ENCODE measurements at regions not wholly inside any gene's neighbourhood (a gene's known extent, or its start where the extent isn't known, plus 50 kb on each side); places are given as distances from the start of the nearest gene placed in this dataset.

- peaks cover 0 to 4% (median 0%) of the 10 kb centered on the region in 7 donors for H3K9me3 Mint-ChIP-seq
- Histone ChIP-seq H3K4me3 (replicated peaks in 1 of 3; ENCODE audit: low read depth in 2 of 3, low read length in 3 of 3) (no peak overlapping the region), H3K9me3 (replicated peaks in 1 of 2; ENCODE audit: control insufficient read depth in 1 of 2, insufficient read depth in 1 of 2, low read length in 2 of 2) (no peaks in the 10 kb centered on the region), H2AFZ (ENCODE audit: insufficient read depth, low read depth, low read length, poor library complexity, severe bottlenecking) (no peak overlapping the region), H3K4me1 (ENCODE audit: control insufficient read depth in 1 of 2, insufficient read depth in 2 of 2, low read length in 2 of 2) (no peaks in the 10 kb centered on the region), H3K4me2 (replicated peaks; ENCODE audit: extremely low read depth, low read length, poor library complexity, severe bottlenecking) (no peak overlapping the region), H3K27ac (ENCODE audit: low read depth in 1 of 2, low read length in 2 of 2) (no peak overlapping the region), H3K9ac (ENCODE audit: insufficient read depth, low read length, poor library complexity, severe bottlenecking) (no peak overlapping the region), H4K20me1 (ENCODE audit: insufficient read depth, low read length) (no peaks in the 10 kb centered on the region), H3K79me2 (ENCODE audit: insufficient read depth, low read length) (no peaks in the 10 kb centered on the region), H3K27me3 (ENCODE audit: control insufficient read depth in 2 of 2, insufficient read depth in 2 of 2, low read length in 2 of 2) (no peaks in the 10 kb centered on the region), H3K36me3 (replicated peaks in 1 of 2; ENCODE audit: control insufficient read depth in 1 of 2, insufficient read depth in 2 of 2, low read length in 2 of 2) (no peaks in the 10 kb centered on the region)
- no peaks in the 10 kb centered on the region for H3K4me1 Mint-ChIP-seq
- TF ChIP-seq, protein P1, sequence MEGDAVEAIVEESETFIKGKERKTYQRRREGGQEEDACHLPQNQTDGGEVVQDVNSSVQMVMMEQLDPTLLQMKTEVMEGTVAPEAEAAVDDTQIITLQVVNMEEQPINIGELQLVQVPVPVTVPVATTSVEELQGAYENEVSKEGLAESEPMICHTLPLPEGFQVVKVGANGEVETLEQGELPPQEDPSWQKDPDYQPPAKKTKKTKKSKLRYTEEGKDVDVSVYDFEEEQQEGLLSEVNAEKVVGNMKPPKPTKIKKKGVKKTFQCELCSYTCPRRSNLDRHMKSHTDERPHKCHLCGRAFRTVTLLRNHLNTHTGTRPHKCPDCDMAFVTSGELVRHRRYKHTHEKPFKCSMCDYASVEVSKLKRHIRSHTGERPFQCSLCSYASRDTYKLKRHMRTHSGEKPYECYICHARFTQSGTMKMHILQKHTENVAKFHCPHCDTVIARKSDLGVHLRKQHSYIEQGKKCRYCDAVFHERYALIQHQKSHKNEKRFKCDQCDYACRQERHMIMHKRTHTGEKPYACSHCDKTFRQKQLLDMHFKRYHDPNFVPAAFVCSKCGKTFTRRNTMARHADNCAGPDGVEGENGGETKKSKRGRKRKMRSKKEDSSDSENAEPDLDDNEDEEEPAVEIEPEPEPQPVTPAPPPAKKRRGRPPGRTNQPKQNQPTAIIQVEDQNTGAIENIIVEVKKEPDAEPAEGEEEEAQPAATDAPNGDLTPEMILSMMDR (IDR thresholded peaks at IDR 0.05) = no peak
- no peak for DNase-seq
- WGBS (ENCODE audit: insufficient coverage) = no CpG with 5 or more reads among the region's 3 CpGs
- H3K27me3 Mint-ChIP-seq (ENCODE audit: low read depth in 3 of 3) = no peaks in the 10 kb centered on the region
- no peak overlapping the region for H3K27ac Mint-ChIP-seq
- intact Hi-C loops (cut with micrococcal nuclease) = no loop called here
- no peaks in the 10 kb centered on the region for H3K36me3 Mint-ChIP-seq
- H3K4me3 Mint-ChIP-seq = no peak overlapping the region
These were observed 256.2 kb downstream of the TAFA4 start for GRCh38 chr3:68676136-68676535.

- H3K27me3 ChIP-seq (ENCODE audit: control insufficient read depth in 2 of 2, insufficient read depth in 2 of 2, low read length in 2 of 2) = no peaks in the 10 kb centered on the region
These were observed 265.0 kb downstream of the TAFA4 start for GRCh38 chr3:68667346-68667745.

More at GRCh38 chr3:68667346-68667745, 265.0 kb downstream of the TAFA4 start:
- Histone ChIP-seq H3K79me2 (ENCODE audit: insufficient read depth, low read length) (no peaks in the 10 kb centered on the region), H3K4me2 (replicated peaks; ENCODE audit: extremely low read depth, low read length, poor library complexity, severe bottlenecking) (no peak overlapping the region), H4K20me1 (ENCODE audit: insufficient read depth, low read length) (no peaks in the 10 kb centered on the region), H3K9ac (ENCODE audit: insufficient read depth, low read length, poor library complexity, severe bottlenecking) (no peak overlapping the region), H3K9me3 (replicated peaks in 1 of 2; ENCODE audit: control insufficient read depth in 1 of 2, insufficient read depth in 1 of 2, low read length in 2 of 2) (no peaks in the 10 kb centered on the region), H3K4me3 (replicated peaks in 1 of 3; ENCODE audit: low read depth in 2 of 3, low read length in 3 of 3) (no peak overlapping the region), H3K4me1 (ENCODE audit: control insufficient read depth in 1 of 2, insufficient read depth in 2 of 2, low read length in 2 of 2) (no peaks in the 10 kb centered on the region), H3K27ac (ENCODE audit: low read depth in 1 of 2, low read length in 2 of 2) (no peak overlapping the region), H2AFZ (ENCODE audit: insufficient read depth, low read depth, low read length, poor library complexity, severe bottlenecking) (no peak overlapping the region), H3K36me3 (replicated peaks in 1 of 2; ENCODE audit: control insufficient read depth in 1 of 2, insufficient read depth in 2 of 2, low read length in 2 of 2) (no peaks in the 10 kb centered on the region)
- TF ChIP-seq, protein P1 (IDR thresholded peaks at IDR 0.05) = no peak
- Mint-ChIP-seq H3K4me3 (no peak overlapping the region), H3K27ac (no peak overlapping the region), H3K9me3 (no peaks in the 10 kb centered on the region), H3K36me3 (no peaks in the 10 kb centered on the region), H3K27me3 (ENCODE audit: low read depth in 3 of 3) (no peaks in the 10 kb centered on the region), H3K4me1 (no peaks in the 10 kb centered on the region)
- intact Hi-C loops (cut with micrococcal nuclease) = no loop called here
- DNase-seq = no peak
